ENCODE measurements at regions not wholly inside any gene's neighbourhood (a gene's known extent, or its start where the extent isn't known, plus 50 kb on each side); places are given as distances from the start of the nearest gene placed in this dataset.

GRCh38 chr20:54295686-54296085 is 87.8 kb downstream of the PFDN4 start:
- dilution Hi-C loops (cut with MboI; ENCODE audit: extremely low pct_ligation_motif_present, low sequenced_read_pairs): no loop called here
- FAIRE-seq: no peak

GRCh38 chr20:54305421-54305820 is 97.5 kb downstream of the PFDN4 start:
- H3K9ac ChIP-seq (ENCODE audit: control insufficient read depth, extremely low read depth, insufficient read depth, low read length): no peak overlapping the region
- peaks cover 2% of the 10 kb centered on the region for H3K27me3 ChIP-seq (ENCODE audit: control insufficient read depth, extremely low read depth, insufficient read depth, low read length)
- H4K20me1 ChIP-seq (ENCODE audit: control insufficient read depth, extremely low read depth, insufficient read depth, low read length): no peaks in the 10 kb centered on the region
- DNase-seq (ENCODE audit: low read depth, low spot score) (no peak), FAIRE-seq (no peak)
- no peak overlapping the region for H2AFZ ChIP-seq (ENCODE audit: control insufficient read depth, low read length)
- H3K4me1 ChIP-seq (ENCODE audit: control insufficient read depth, extremely low read depth, insufficient read depth, low read length): no peaks in the 10 kb centered on the region
- no peaks in the 10 kb centered on the region for H3K36me3 ChIP-seq (ENCODE audit: control insufficient read depth in 2 of 2, extremely low read depth in 1 of 2, insufficient read depth in 2 of 2, low read length in 2 of 2)
- H3K79me2 ChIP-seq (ENCODE audit: control insufficient read depth, insufficient read depth, low read length): no peaks in the 10 kb centered on the region
- TF ChIP-seq EZH2 (IDR thresholded peaks at IDR 0.05; ENCODE audit: low read length): no peak
- no peak for TF ChIP-seq CTCF (optimal IDR thresholded peaks at IDR 0.05 in 1 of 3, IDR thresholded peaks at IDR 0.05 in 1 of 3, conservative IDR thresholded peaks at IDR 0.05 in 1 of 3; ENCODE audit: extremely low read depth in 1 of 3, insufficient read depth in 2 of 3, low read length in 3 of 3)
- no peak overlapping the region for H3K4me2 ChIP-seq (ENCODE audit: control insufficient read depth, extremely low read depth, insufficient read depth, low read depth, low read length)
- no peaks in the 10 kb centered on the region for H3K9me3 ChIP-seq (ENCODE audit: control insufficient read depth, low read depth, low read length)
- dilution Hi-C loops (cut with MboI; ENCODE audit: extremely low pct_ligation_motif_present, low sequenced_read_pairs): no loop called here
- no peaks in the 10 kb centered on the region for H3K9me1 ChIP-seq (ENCODE audit: control insufficient read depth, extremely low read depth, insufficient read depth, low read length)
- H3K4me3 ChIP-seq (ENCODE audit: control insufficient read depth in 2 of 3, extremely low read depth in 1 of 3, insufficient read depth in 2 of 3, low read depth in 1 of 3, low read length in 3 of 3): no peak overlapping the region
- H3K27ac ChIP-seq (ENCODE audit: control insufficient read depth, insufficient read depth, low read length): no peak overlapping the region

More at GRCh38 chr20:54295686-54296085, 87.8 kb downstream of the PFDN4 start:
- Histone ChIP-seq H3K9ac (ENCODE audit: control insufficient read depth, extremely low read depth, insufficient read depth, low read length) (no peak overlapping the region), H4K20me1 (ENCODE audit: control insufficient read depth, extremely low read depth, insufficient read depth, low read length) (no peaks in the 10 kb centered on the region), H3K4me1 (ENCODE audit: control insufficient read depth, extremely low read depth, insufficient read depth, low read length) (no peaks in the 10 kb centered on the region), H2AFZ (ENCODE audit: control insufficient read depth, low read length) (no peak overlapping the region), H3K36me3 (ENCODE audit: control insufficient read depth in 2 of 2, extremely low read depth in 1 of 2, insufficient read depth in 2 of 2, low read length in 2 of 2) (no peaks in the 10 kb centered on the region), H3K9me1 (ENCODE audit: control insufficient read depth, extremely low read depth, insufficient read depth, low read length) (no peaks in the 10 kb centered on the region), H3K4me3 (ENCODE audit: control insufficient read depth in 2 of 3, extremely low read depth in 1 of 3, insufficient read depth in 2 of 3, low read depth in 1 of 3, low read length in 3 of 3) (no peak overlapping the region), H3K79me2 (ENCODE audit: control insufficient read depth, insufficient read depth, low read length) (no peaks in the 10 kb centered on the region), H3K27ac (ENCODE audit: control insufficient read depth, insufficient read depth, low read length) (no peak overlapping the region), H3K4me2 (ENCODE audit: control insufficient read depth, extremely low read depth, insufficient read depth, low read depth, low read length) (no peak overlapping the region), H3K9me3 (ENCODE audit: control insufficient read depth, low read depth, low read length) (no peaks in the 10 kb centered on the region), H3K27me3 (ENCODE audit: control insufficient read depth, extremely low read depth, insufficient read depth, low read length) (peaks cover 4% of the 10 kb centered on the region)
- no peak for DNase-seq (ENCODE audit: low read depth, low spot score)
- TF ChIP-seq EZH2 (IDR thresholded peaks at IDR 0.05; ENCODE audit: low read length): no peak
- no peak for TF ChIP-seq CTCF (optimal IDR thresholded peaks at IDR 0.05 in 1 of 3, IDR thresholded peaks at IDR 0.05 in 1 of 3, conservative IDR thresholded peaks at IDR 0.05 in 1 of 3; ENCODE audit: extremely low read depth in 1 of 3, insufficient read depth in 2 of 3, low read length in 3 of 3)

Data from keratinocyte (primary cell).